ENCODE measurements at regions not wholly inside any gene's neighbourhood (a gene's known extent, or its start where the extent isn't known, plus 50 kb on each side); places are given as distances from the start of the nearest gene placed in this dataset.

DNA sequence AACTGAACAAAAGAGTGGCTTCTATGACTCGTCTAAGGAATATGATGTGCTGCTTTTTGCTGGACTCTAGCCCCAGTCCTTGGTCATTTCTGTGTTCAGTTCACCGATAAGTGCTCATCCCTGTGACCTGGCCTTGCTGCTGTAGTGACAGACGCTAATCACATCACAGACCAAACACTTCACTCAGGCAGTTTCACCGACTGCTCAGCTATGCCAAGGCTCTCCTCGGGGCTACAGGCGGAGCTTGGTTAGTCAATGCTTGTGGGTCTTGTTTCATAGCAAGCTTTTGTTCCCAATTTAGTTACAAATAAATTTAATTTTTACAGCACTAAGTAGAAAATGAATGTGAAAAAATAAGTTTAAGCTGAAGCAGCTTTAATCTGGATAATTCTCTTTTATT is 190.8 kb upstream of the PRKCQ start:
- no peak for DNase-seq (ENCODE audit: low read depth)

DNA sequence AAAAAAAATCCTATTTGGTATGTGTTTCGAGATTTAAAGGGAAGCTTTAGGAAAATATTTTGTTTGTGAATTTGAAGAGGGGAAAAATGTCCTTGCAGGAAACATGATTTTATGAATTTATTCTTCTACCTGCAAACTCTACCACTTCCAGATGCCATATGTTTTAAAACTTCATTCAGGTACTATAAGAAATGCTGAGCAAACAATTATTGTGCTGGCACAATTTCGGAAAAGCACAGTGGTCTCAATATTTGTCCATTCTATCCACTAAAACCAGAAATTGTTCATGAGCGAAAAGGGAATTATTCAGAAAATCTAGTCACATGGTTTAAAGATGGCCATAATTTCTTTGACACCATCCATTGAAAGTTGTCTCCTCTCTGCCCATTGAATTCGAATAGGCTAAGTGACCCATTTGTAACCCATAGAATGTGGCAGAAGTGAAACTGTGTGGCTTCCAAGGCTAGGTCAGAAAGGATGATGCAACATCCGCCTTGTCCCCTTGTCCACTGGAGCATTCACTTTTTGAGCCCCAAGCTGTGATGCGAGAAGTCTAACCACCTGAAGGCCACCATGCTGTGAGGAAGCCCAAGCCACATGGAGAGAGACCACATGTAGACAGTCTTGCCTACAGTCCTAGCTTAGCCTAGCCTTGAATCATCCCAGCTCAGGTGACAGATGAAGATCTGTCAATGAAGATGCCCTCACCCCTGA is 189.8 kb upstream of the PRKCQ start:
- DNase-seq (ENCODE audit: low read depth), result no peak

DNA sequence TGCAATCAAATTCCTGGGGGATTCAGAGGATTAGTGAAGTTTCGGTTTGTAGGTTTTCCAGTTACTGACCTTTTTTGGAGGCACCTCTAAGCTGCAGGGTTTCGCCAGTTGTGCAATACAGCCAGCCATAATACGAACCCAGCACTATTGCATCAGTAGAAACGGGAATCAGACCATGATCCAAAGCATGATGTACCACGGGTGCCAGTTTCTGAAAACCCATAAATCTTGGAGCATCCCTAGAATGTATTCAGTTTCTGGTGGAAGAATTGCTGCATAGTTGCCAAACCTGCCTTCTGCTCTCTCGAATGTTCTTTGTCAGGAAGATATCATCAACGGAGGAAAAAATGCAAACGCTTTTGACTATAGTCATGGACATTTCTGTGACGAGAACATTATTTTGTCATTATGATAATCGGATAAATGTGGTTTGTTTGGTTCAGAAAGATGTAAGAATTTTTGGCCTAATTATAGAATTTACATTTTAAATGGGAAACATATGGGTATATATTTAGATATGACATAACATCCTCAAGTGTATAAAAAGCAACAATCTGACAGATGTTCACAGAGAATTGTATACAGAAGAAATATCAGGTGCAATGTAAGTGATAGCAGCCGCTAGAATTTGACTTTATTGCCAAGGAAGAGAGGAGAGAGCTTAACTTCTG is 186.2 kb upstream of the PRKCQ start:
- no peak for DNase-seq (ENCODE audit: low read depth)

DNA sequence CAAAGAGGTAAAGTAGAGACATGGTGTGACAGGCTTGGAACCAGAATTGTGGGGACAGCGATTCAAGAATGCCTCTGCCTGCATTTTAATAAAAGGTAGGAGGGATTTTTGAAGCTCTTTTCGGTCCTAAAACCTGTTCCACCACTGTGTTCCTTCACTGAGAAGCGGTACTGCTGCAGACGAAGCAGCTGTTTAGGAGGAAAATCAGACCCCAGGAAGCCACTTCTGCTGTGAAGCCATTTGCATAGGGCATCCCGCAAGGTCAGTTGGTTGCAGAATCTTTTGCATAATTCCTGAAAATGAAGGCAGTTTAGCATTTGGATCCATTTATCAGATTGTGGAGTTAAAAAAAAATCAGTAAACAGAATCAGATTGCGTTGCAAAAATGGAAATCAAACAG is 183.3 kb upstream of the PRKCQ start:
- no peak for DNase-seq (ENCODE audit: low read depth)

DNA sequence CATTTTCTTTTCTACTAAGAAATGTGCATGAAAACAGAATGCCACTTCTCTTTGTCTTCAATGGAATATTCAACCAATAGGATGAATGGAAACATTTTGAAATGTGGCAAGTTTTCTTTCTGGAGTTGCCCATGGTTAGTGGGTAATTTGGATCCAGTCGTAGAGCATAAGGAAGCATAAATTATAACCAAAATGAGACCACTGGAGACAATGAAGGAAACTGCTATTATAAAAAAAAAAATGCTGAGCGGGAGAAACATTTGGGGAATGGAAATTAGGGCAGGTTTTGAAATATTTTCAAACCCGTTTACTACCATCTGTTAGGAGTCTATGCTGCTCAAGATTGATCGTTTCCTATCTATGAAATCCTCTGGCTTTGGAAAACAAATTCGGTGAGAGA is 182.9 kb upstream of the PRKCQ start:
- DNase-seq (ENCODE audit: low read depth), result no peak

DNA sequence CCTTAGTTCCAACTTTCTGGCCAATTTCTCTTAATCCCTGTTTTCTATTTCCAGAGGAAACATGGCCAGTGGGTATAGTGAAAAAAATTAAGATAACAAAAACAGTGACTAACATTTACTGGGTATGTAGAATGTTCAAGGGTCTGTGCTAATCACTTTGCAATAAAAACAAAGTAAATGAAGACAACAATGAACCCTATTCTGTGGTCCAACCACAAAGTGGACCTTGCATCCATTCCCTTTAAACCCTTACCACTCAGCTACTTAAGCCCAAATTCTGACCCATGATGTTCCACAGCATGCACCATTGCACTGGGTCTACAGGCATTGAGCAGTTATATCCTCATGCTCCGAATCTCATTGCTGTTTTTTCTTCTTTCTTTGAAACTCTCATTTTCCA is 179.9 kb upstream of the PRKCQ start:
- no peak for DNase-seq (ENCODE audit: low read depth)

DNA sequence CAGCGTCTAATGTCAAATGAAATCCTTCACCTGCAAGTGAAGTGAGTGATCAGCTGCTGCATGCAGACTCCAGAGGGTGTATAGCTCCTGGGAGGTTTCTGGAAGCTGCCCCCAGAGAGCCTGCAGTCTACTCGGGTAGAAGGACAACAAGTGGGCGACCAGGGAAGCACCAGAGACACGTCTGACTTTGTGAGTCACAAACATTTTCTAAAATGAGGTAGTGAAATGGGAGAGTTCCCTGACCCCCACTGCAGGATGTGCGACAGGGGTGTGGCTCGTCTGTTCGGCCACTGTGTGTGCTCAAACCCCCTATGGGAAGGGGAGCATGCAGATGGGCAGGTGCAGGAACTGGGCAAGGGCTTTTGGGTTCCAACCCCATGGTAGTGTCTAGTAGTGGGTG is 177.1 kb upstream of the PRKCQ start:
- no peak for DNase-seq (ENCODE audit: low read depth)

DNA sequence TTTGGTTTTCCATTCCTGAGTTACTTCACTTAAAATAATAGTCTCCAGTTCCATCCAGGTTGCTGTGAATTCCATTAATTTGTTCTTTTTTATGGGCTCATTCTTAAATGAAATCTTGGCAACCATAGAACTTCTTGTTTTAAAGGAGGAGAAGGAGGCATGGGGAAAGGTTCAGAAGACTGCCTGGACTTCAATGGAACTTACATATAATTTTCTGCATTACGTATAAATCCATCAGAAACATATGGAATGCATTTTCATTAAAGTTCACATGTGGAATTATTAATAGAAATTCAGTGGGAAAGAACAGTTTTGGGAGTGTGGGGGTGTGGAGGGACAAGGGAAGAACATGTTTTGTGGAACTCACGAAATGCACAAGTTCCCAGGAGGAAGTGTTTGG is 176.6 kb upstream of the PRKCQ start:
- DNase-seq (ENCODE audit: low read depth), result no peak

DNA sequence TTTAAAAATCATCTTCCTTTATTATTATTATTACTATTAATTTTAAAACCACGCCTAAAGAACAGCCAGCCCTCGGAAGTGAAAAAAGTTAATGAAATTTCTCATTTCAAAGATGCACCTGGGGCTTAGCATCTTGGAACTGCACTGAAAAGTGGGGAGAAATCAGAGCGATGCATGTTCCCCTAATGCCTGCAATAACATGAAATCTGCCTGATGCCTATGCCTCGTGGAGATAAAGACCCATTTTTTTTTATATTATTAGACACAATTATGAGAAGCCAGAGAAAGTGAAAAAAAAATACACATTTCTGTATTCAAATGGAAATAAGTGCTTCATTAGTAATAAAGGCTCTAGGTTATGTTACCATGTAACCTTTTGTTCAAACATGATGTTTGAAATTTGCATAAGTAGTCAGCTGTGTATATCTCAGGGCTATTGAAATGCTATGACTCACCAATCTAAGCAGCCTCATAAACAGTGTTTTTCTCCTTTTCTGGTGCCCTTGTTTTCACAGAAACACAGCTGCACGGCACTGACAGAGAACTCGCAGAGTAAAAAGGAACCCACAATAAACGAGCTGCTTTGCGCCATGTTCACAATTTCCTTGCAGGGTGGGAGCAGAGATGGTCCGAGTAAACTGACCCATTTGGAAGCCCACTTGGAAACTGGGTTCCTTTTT is 175.8 kb upstream of the PRKCQ start:
- DNase-seq (ENCODE audit: low read depth), result no peak

DNA sequence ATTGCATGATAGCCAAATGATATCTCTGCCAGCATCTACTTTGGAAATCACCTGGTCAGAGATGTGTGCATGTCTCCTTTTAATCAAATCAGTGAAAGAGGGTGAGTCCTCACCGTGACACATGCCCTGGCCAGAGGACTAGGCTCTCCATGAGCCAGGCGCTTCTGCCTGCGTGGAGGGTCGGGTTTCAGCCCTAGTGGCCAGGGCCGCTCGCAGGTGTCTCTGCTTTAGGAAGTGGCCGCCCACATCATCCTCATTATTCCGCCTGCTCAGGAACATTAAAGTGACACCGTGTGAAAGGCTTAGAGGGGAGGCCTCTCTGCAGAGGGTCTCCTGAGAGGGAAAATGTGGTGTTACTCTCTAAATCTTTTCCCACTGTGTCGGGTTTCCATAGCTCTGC is 173.6 kb upstream of the PRKCQ start:
- DNase-seq (ENCODE audit: low read depth), result no peak

DNA sequence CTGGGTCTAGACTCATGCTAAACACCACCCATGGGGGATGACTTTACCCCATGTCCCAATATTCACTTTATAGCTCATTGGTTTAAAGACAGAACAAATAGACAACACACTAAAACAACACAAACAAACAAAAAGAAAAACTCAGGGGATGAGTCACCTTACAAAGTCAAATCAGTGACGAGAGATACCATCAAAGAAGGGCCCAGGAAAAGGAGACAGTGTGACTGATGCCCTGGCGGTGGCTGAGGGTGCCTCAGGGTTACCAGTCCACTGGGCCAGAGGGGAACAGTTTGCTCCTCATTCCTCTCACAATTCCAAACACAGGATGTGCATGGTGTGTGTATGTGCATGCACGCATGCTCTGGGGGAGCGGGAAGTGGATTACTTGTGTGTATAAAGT is 171.3 kb upstream of the PRKCQ start:
- no peak for DNase-seq (ENCODE audit: low read depth)

DNA sequence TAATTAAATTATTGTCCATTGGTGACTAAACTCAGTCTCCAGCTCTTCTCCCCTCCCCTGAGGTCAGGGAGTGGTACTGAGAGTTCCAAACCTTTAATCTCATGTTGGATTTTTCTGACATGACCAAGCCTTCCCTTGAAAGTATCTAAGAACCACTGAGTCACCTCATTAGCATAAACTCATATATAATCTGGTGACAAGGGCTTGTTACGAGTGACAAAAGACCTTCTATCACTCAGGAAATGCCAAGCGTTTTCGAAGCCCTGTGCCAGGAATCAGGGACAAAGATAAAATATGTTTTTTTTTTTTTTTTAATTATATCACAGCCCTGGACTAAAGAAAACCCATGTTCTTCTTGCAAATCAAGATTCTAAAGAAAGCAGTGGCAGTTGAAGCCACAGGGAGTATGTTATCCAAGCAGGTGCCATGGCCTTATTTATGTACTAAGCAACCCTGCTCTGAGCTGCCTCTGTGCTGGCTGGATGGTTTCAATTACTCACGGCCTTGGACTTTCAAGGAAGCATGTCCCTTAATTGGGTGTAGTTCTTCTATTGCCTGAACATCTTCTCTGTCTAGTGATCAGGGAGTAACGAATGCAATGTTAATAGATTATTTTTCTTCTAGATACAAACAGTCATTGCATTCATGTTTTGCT is 169.0 kb upstream of the PRKCQ start:
- DNase-seq (ENCODE audit: low read depth), result no peak

DNA sequence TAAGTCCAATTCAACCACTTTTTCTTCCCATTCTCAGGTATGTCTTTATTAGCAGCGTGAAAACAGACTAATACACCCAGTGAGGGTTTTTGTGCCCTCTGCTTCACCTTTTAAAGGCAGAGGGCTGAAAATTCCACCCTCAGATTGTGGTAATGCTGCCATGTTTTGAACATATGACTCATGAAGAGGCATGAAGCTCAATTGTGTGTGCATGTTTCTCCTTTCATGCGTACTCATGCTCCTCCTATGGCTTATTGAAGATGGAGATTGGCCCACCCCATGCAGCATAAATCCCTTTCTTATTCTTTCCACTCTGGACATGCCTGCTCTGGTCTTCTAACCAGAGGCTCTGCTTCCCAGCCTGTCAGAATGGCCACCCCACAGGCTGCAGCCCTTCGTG is 168.0 kb upstream of the PRKCQ start:
- DNase-seq (ENCODE audit: low read depth), result no peak

DNA sequence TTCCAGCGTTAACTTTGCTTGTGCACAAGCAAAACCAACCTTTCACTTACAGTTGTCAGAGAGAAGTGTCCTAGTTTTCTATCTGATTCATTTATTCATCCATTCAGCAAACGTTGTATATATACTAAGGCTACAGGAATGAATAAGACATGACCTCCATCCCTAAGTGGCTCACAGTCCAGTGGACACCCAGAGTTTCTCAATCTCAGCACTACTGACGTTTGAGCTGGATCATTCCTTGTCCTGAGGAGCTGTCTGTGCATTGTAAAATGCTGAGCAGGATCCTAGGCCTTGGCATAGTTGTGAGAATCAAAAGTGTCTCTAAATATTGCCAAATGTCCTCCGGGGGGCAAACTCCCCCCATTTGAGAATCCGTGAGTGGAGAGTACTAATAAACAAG is 166.7 kb upstream of the PRKCQ start:
- DNase-seq (ENCODE audit: low read depth), result no peak

DNA sequence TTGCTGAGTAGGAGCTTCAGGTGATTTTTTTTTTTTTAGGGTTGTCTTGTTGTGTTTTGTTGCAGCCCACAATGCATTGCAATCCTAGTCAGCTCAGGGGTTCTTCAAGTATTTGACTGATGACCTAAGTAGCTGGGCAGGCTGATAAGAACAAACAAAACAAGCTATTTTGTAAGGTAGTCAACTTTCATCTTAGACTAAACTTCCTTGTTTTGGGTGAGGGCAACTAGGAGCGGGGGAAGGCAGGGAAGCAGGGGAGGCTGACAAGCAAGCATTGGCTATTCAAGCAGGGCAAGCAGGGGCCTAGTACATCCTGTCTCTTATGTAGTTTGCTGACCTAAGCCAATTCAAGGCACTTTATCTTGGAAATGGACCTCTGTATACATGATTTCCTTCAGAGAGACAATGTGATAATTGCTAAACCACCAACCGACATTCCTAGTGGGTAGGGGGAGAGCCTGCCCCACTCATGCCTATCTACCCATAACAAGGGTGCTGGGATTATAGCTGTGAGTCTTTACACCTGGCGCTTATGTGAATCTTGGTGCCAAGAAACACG is 163.3 kb upstream of the PRKCQ start:
- DNase-seq (ENCODE audit: low read depth), result no peak

DNA sequence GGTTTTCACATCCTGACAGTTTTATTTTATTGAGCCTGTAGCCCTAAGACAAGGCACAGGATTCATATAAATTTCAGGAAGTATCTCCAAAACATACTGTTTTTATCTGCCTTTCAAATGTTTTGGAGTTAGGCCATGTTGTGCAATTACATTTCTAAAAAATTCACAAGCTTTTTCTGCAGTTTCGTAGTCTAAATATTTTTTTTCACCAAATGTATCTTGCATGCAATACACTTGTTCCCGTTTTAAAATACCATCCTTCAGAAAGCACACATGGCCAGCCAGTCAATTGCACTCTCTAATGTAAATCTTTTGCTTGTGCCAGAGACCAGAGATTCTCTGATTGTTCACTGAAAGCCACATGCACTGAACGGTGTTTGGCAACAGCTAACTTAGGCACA is 161.5 kb upstream of the PRKCQ start:
- no peak for DNase-seq (ENCODE audit: low read depth)

DNA sequence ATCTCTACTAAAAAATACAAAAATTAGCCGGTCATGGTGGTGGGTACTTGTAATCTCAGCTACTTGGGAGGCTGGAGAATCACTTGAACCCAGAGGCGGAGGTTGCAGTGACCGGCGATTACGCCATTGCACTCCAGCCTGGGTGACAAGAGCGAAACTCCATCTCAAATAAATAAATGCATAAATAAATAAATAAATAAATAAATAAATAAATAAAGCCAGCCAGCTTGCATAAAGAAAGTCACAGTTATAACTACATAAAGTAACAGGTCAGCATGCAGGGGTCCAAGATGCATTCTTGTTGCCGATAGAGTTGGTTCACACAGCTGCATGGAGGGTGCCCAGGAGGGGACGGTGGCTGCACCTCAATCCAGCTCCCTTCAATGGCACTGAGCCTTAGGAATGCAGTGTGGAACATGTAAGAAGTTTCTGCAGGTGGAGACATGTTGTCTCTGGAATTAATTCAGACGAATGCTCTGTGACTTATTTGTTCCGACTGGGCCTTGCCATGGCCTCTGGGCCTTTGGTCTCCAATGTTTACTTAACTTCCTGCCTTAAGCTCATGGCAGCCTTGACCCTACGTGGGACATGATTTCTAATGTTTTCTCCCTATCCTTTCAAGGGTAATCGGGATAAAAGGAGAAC is 159.6 kb upstream of the PRKCQ start:
- DNase-seq (ENCODE audit: low read depth), result no peak

DNA sequence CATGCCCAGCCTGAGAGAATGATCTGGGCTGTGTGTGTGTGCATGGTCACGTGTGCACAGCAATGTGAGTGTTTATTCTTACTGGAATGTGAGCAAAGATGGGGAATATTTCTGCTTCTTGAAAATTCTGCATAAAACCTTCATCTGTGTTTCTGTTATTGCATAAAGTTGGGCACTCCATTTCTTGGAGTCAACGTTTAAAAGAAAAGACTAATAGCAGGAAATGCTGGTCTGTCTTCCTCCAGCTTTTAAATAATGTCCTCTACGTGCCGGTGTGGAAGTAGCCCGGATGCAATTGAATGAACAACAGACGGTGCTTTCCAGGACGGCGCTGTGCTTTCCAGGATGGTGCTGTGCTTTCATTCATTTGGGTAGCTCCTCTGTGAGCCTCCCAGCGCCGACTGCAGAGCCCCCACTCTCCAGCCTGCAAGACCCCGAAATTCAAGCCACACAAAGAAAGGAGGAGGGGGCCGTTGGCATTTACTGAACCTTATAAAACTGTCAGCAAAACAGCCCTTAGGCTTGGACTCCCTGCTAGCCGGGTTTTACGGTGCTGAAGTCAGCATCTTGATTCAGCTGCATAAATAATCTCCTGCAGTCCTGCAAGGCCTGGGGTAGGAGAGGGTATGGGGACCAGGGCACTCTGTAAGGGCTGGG is 158.2 kb upstream of the PRKCQ start:
- no peak for DNase-seq (ENCODE audit: low read depth)

DNA sequence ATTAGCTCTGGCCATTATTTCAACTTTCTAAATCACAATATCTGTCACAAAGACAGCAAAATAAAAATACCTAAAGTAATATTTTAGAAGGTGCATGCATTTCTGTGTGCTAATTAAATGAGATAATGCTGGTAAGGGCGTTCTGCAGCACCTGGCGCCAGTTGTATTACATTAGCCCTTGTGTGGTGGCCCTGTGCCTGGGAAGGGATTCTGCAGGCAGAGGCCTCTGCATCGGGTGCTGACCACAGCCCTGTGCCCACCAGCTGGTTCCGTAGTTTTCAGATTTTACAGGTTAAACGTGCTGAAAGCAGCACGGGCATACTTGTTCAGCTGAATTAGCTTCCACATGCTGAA is 157.7 kb upstream of the PRKCQ start:
- DNase-seq (ENCODE audit: low read depth), result no peak

DNA sequence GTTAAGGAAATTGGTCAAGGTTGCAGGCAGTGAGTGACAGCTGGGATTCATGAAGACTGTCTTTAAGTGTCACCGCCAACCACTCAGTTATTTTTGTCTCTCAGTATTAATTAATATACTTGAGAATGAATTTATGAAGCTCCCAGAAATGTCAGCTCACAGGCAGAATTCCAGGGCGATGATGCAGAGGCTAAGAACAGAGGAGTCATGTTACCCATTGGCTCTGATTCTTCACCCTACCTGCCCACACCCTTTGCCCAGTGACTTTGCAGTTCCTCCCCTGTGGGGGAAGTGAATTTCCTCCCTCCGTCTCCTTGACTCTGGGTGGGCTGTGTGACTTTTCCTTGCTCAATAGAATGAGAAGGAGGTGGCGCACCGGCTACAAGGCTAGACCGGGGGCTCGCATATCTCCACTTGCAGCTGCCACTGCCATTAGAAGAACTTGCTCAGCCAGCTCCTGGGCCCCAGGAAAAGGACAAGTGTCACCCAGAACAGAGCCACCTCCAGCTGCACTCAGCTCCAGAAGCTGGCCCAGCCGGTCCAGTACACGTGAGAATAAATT is 157.1 kb upstream of the PRKCQ start:
- no peak for DNase-seq (ENCODE audit: low read depth)

DNA sequence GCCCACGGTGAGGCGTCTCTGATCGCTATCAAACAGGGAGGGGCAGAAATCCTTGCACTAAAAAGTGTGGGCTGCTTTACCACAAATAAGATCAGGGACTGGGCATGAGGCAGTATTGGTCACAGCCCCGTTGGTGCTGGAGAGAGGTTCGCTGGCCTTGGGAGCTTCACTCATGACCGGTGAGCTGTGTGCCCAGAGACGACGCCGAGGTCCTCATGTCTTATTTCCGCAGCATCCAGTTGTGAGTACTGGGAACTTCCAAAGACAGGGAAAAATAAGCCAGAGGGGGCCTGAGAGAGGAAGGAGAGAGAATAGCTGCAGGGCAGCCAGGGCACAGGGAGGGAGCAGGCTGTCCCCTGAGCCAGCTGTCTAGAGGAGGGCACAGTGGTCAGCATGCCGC is 154.2 kb upstream of the PRKCQ start:
- DNase-seq (ENCODE audit: low read depth), result no peak
